ENCODE measurements at regions not wholly inside any gene's neighbourhood (a gene's known extent, or its start where the extent isn't known, plus 50 kb on each side); places are given as distances from the start of the nearest gene placed in this dataset.
"Not testable (repeated sequence)": the region's sequence is repeated elsewhere in the genome, so short reads cannot be mapped to it uniquely, and the experiment has no call there.

- H3K4me3 ChIP-seq (ENCODE audit: low read depth, low read length), result no peak overlapping the region
- TF ChIP-seq, protein P1, sequence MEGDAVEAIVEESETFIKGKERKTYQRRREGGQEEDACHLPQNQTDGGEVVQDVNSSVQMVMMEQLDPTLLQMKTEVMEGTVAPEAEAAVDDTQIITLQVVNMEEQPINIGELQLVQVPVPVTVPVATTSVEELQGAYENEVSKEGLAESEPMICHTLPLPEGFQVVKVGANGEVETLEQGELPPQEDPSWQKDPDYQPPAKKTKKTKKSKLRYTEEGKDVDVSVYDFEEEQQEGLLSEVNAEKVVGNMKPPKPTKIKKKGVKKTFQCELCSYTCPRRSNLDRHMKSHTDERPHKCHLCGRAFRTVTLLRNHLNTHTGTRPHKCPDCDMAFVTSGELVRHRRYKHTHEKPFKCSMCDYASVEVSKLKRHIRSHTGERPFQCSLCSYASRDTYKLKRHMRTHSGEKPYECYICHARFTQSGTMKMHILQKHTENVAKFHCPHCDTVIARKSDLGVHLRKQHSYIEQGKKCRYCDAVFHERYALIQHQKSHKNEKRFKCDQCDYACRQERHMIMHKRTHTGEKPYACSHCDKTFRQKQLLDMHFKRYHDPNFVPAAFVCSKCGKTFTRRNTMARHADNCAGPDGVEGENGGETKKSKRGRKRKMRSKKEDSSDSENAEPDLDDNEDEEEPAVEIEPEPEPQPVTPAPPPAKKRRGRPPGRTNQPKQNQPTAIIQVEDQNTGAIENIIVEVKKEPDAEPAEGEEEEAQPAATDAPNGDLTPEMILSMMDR (IDR thresholded peaks at IDR 0.05; ENCODE audit: control insufficient read depth, extremely low read depth, insufficient read depth), result no peak
- no peak for DNase-seq (ENCODE audit: low read depth)
Measured at GRCh38 chr13:26864576-26864975, 104.0 kb upstream of the GPR12 start.

DNA sequence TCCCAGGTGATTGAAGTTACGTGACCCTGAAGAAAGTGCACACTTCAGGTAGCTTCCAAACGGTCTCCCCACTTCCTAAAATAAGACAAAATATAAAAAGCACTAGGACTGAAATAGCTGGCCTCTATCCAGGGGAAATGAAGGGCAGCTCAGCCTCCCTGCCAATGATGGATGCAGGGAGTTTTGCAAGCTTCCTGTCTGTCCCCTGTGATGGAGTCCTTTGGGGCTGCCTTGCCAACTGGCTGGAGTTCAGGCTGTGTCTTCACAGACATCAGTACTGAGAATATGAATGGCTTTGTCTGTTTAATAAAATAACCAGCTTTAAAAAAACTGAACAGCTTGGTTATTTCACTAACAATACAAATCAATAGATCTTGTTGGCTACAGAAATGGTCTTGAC lies 101.4 kb upstream of the GPR12 start:
- no peak overlapping the region for H3K4me3 ChIP-seq (ENCODE audit: low read depth, low read length)
- no peak for DNase-seq (ENCODE audit: low read depth)
- TF ChIP-seq, protein P1 (IDR thresholded peaks at IDR 0.05; ENCODE audit: control insufficient read depth, extremely low read depth, insufficient read depth), result no peak

DNA sequence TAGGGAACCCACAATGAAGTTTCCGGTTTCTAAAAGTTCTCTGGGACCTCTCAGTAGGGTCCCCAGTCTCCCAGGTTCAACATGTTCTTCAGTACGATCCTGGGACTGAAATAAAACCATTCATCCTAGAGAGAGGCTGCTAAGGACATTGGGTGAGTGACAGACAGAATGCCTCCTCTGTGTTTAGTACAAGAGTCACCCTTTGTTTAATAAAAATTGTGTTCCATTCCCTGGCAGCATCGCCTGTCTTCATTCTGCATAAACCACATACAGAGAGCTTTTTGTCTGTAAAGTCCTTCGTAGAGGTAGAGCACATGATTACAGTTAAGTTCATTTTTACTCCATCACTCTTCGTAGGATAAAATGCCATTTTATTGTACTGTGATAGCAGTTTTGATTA lies 95.3 kb upstream of the GPR12 start:
- no peak overlapping the region for H3K4me3 ChIP-seq (ENCODE audit: low read depth, low read length)
- TF ChIP-seq, protein P1 (IDR thresholded peaks at IDR 0.05; ENCODE audit: control insufficient read depth, extremely low read depth, insufficient read depth), result no peak
- no peak for DNase-seq (ENCODE audit: low read depth)

DNA sequence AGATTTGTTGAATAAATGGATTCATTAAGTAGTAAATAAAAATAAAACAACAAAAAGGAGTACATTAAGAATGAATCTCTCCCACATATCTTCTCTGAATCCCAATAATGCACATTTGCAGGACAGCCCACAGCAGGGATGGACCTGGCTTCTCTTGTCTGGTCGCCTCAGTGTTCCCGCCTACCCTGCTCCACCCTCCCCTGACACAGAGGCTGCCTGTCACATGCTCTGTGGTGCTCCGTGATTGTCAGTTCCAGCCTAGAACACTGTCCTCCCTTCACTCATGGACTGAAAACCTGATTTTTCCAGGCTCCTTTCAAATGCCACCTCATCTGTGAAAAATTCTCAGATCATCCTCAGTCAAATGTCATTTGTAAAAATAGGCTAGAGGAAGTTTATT lies 94.5 kb upstream of the GPR12 start:
- H3K4me3 ChIP-seq (ENCODE audit: low read depth, low read length), result no peak overlapping the region
- DNase-seq (ENCODE audit: low read depth), result no peak
- TF ChIP-seq, protein P1 (IDR thresholded peaks at IDR 0.05; ENCODE audit: control insufficient read depth, extremely low read depth, insufficient read depth), result no peak

DNA sequence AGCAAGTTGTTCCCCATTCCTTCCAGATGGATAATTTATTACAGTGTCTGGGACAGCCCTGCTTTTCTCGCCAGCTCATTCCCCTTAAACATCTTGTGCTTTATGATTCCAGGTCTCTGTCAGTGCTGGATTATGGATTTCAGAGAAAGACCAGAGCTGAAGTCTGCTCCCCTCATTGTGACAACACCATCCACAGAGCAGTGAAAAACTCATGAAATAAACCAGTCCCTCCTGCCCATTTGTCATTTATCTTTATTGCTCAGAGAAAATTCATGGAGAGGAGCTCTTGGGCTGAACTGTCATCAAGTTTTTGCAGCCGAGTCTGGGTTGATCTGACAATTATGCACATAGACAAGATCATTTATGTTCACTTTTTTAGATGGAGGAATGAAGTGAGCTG lies 92.7 kb upstream of the GPR12 start:
- no peak overlapping the region for H3K4me3 ChIP-seq (ENCODE audit: low read depth, low read length)
- DNase-seq (ENCODE audit: low read depth), result no peak
- TF ChIP-seq, protein P1 (IDR thresholded peaks at IDR 0.05; ENCODE audit: control insufficient read depth, extremely low read depth, insufficient read depth), result no peak

DNA sequence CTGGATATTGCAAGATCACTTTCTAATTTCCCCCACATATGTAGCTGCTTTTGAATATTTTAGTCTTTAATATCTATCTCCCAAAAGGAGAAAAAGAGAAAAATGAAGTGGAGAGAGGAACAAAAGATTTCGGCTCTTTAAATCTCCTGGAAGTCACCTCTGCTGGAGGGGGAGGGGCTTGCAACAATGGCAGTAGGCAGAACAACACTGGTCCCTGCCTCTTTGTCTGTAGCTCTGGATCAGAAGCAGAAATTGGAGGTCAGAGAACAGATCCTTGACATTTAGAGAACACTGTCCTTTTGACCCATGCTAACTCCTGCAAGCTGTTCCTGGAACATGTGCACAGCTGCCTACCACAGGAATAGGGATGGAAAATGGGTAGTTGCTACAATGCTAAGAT lies 86.7 kb upstream of the GPR12 start:
- no peak overlapping the region for H3K4me3 ChIP-seq (ENCODE audit: low read depth, low read length)
- TF ChIP-seq, protein P1 (IDR thresholded peaks at IDR 0.05; ENCODE audit: control insufficient read depth, extremely low read depth, insufficient read depth), result no peak
- no peak for DNase-seq (ENCODE audit: low read depth)

DNA sequence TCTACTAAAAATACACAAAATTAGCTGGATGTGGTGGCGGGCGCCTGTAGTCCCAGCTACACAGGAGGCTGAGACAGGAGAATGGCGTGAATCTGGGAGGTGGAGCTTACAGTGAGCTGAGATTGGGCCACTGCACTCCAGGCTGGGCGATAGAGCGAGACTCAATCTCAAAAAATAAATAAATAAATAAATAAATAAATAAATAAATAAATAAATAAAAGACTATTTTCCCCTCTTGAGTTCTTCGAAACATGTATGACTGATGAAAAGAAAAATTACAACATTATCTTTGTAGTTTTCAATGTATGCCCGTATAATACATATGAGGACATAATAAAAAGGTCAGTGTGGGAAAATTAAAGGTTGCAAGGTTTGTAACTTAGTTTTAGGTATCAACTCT lies 84.5 kb upstream of the GPR12 start:
- not testable (repeated sequence) for DNase-seq (ENCODE audit: low read depth)

DNA sequence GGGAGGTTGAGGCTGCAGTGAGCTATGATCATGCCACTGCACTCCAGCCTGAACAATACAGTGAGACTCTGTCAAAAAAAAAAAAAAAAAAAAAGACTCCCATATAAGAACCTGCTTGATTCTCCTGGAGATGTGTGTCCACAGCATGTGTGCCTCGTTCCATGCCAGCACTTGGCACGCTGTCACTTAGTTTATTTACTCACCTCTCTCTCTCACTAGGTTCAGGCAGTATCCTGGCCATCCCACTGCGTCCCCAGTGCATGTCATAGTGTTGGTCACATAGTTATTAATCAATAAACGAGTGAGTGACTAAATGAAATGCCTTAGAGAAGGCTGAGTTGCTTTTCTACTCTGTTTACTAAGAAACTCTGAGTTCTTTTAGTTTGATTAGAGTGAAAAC lies 79.1 kb upstream of the GPR12 start:
- H3K4me3 ChIP-seq (ENCODE audit: low read depth, low read length), result no peak overlapping the region
- TF ChIP-seq, protein P1 (IDR thresholded peaks at IDR 0.05; ENCODE audit: control insufficient read depth, extremely low read depth, insufficient read depth), result no peak
- DNase-seq (ENCODE audit: low read depth), result peak; percentile 96

More for the DNA sequence above, 84.5 kb upstream of the GPR12 start:
- not testable (repeated sequence) for H3K4me3 ChIP-seq (ENCODE audit: low read depth, low read length)
